IPS-18c (cell line): ENCODE measurements at regions not wholly inside any gene's neighbourhood (a gene's known extent, or its start where the extent isn't known, plus 50 kb on each side); places are given as distances from the start of the nearest gene placed in this dataset.

ENCODE experiments used
- H3K4me3 ChIP-seq: 2 replicates; pipeline ENCODE4 v1.7.0; 2013; ENCODE audit warnings: low read depth, mild to moderate bottlenecking, low read length, moderate library complexity; ENCODE audit not compliant: insufficient read depth
- H3K9me3 ChIP-seq: one replicate; pipeline ENCODE4 v1.6.1; 2013; ENCODE audit warnings: mild to moderate bottlenecking, low read length, moderate library complexity; ENCODE audit not compliant: control insufficient read depth, insufficient read depth

- Histone ChIP-seq H3K9me3 (peaks cover 32% of the 10 kb centered on the region), H3K4me3 (no peak overlapping the region)
Observed at GRCh38 chr19:56933014-56933705, 92.6 kb upstream of the PEG3 start.

GRCh38 chr19:56934438-56935090, 94.0 kb upstream of the PEG3 start:
- peaks cover 27% of the 10 kb centered on the region for H3K9me3 ChIP-seq
- H3K4me3 ChIP-seq: no peak overlapping the region

- Histone ChIP-seq H3K9me3 (peaks cover 14% of the 10 kb centered on the region), H3K4me3 (no peak overlapping the region)
Observed at GRCh38 chr19:56939951-56940350, 99.4 kb upstream of the PEG3 start.

- Histone ChIP-seq H3K4me3 (no peak overlapping the region), H3K9me3 (peaks cover 16% of the 10 kb centered on the region)
Observed at GRCh38 chr19:56942756-56943155, 102.2 kb upstream of the PEG3 start.

- peaks cover 19% of the 10 kb centered on the region for H3K9me3 ChIP-seq
Observed at GRCh38 chr19:56946159-56946558, 105.6 kb upstream of the PEG3 start.

GRCh38 chr19:56947206-56947605, 106.7 kb upstream of the PEG3 start:
- Histone ChIP-seq H3K4me3 (no peak overlapping the region), H3K9me3 (peaks cover 23% of the 10 kb centered on the region)

More at GRCh38 chr19:56946159-56946558, 105.6 kb upstream of the PEG3 start:
- H3K4me3 ChIP-seq: no peak overlapping the region

- no peak overlapping the region for H3K4me3 ChIP-seq
- peaks cover 27% of the 10 kb centered on the region for H3K9me3 ChIP-seq
Observed at GRCh38 chr19:56949626-56950025, 109.1 kb upstream of the PEG3 start.

- peaks cover 33% of the 10 kb centered on the region for H3K9me3 ChIP-seq
- H3K4me3 ChIP-seq: no peak overlapping the region
Observed at GRCh38 chr19:56951672-56952071, 111.1 kb upstream of the PEG3 start.

- Histone ChIP-seq H3K4me3 (no peak overlapping the region), H3K9me3 (peaks cover 36% of the 10 kb centered on the region)
Observed at GRCh38 chr19:56953470-56953869, 112.9 kb upstream of the PEG3 start.

GRCh38 chr19:56955637-56956216, 115.2 kb upstream of the PEG3 start:
- Histone ChIP-seq H3K9me3 (peaks cover 40% of the 10 kb centered on the region), H3K4me3 (no peak overlapping the region)

GRCh38 chr19:56956503-56957226, 116.1 kb upstream of the PEG3 start:
- peaks cover 39% of the 10 kb centered on the region for H3K9me3 ChIP-seq
- H3K4me3 ChIP-seq: no peak overlapping the region

GRCh38 chr19:56959205-56959604, 118.7 kb upstream of the PEG3 start:
- Histone ChIP-seq H3K4me3 (no peak overlapping the region), H3K9me3 (peaks cover 43% of the 10 kb centered on the region)

- Histone ChIP-seq H3K4me3 (no peak overlapping the region), H3K9me3 (peaks cover 42% of the 10 kb centered on the region)
Observed at GRCh38 chr19:56960959-56961543, 120.5 kb upstream of the PEG3 start.

- peaks cover 44% of the 10 kb centered on the region for H3K9me3 ChIP-seq
Observed at GRCh38 chr19:56964410-56964920, 123.9 kb upstream of the PEG3 start.

GRCh38 chr19:56966225-56966696, 125.7 kb upstream of the PEG3 start:
- no peak overlapping the region; the same call in 1 of the 2 replicates for H3K4me3 ChIP-seq
- H3K9me3 ChIP-seq: peaks cover 40% of the 10 kb centered on the region

More at GRCh38 chr19:56964410-56964920, 123.9 kb upstream of the PEG3 start:
- H3K4me3 ChIP-seq: no peak overlapping the region

- H3K9me3 ChIP-seq: peaks cover 38% of the 10 kb centered on the region
- no peak overlapping the region; the same call in 1 of the 2 replicates for H3K4me3 ChIP-seq
Observed at GRCh38 chr19:56966697-56967299, 126.3 kb upstream of the PEG3 start.

GRCh38 chr19:56969156-56969555, 128.6 kb upstream of the PEG3 start:
- no peak overlapping the region for H3K4me3 ChIP-seq
- peaks cover 37% of the 10 kb centered on the region for H3K9me3 ChIP-seq
